ENCODE measurements at regions not wholly inside any gene's neighbourhood (a gene's known extent, or its start where the extent isn't known, plus 50 kb on each side); places are given as distances from the start of the nearest gene placed in this dataset.

- no peak for DNase-seq (ENCODE audit: extremely low spot score in 2 of 2)
- no peak overlapping the region for H3K4me3 ChIP-seq
- no peak overlapping the region for H3K27ac ChIP-seq
- intact Hi-C loops (cut with DNase I): no loop called here
- H3K4me1 ChIP-seq: no peaks in the 10 kb centered on the region
- no peaks in the 10 kb centered on the region for H3K9me3 ChIP-seq
- no peaks in the 10 kb centered on the region for H3K36me3 ChIP-seq
- H3K27me3 ChIP-seq: no peaks in the 10 kb centered on the region
- TF ChIP-seq CTCF (IDR thresholded peaks at IDR 0.05) (no peak), POLR2AphosphoS5 (IDR thresholded peaks at IDR 0.05; ENCODE audit: insufficient read depth in 1 of 2, low read depth in 1 of 2) (peak in 1 of 2 donors; percentile 25), POLR2A (IDR thresholded peaks at IDR 0.05) (no peak)
Measured at GRCh38 chr1:101112051-101112780, 86.6 kb upstream of the DPH5 start.

- Histone ChIP-seq H3K27ac (no peak overlapping the region), H3K9me3 (no peaks in the 10 kb centered on the region), H3K27me3 (no peaks in the 10 kb centered on the region), H3K4me1 (no peaks in the 10 kb centered on the region), H3K36me3 (no peaks in the 10 kb centered on the region), H3K4me3 (no peak overlapping the region)
- TF ChIP-seq POLR2A (IDR thresholded peaks at IDR 0.05) (no peak), CTCF (IDR thresholded peaks at IDR 0.05) (no peak), POLR2AphosphoS5 (IDR thresholded peaks at IDR 0.05; ENCODE audit: insufficient read depth in 1 of 2, low read depth in 1 of 2) (no peak)
- no peak for DNase-seq (ENCODE audit: extremely low spot score in 2 of 2)
- intact Hi-C loops (cut with DNase I): no loop called here
Measured at GRCh38 chr1:101111461-101111860, 85.9 kb upstream of the DPH5 start.

- no peak overlapping the region for H3K4me3 ChIP-seq
- H3K4me1 ChIP-seq: no peaks in the 10 kb centered on the region
- DNase-seq (ENCODE audit: extremely low spot score in 2 of 2): no peak
- H3K27me3 ChIP-seq: no peaks in the 10 kb centered on the region
- H3K36me3 ChIP-seq: no peaks in the 10 kb centered on the region
- no peak overlapping the region for H3K27ac ChIP-seq
- no peaks in the 10 kb centered on the region for H3K9me3 ChIP-seq
- intact Hi-C loops (cut with DNase I): no loop called here
- TF ChIP-seq POLR2A (IDR thresholded peaks at IDR 0.05) (no peak), CTCF (IDR thresholded peaks at IDR 0.05) (no peak), POLR2AphosphoS5 (IDR thresholded peaks at IDR 0.05; ENCODE audit: insufficient read depth in 1 of 2, low read depth in 1 of 2) (no peak)
Measured at GRCh38 chr1:101109791-101110190, 84.2 kb upstream of the DPH5 start.

- Histone ChIP-seq H3K9me3 (no peaks in the 10 kb centered on the region), H3K4me3 (no peak overlapping the region), H3K27me3 (no peaks in the 10 kb centered on the region), H3K36me3 (no peaks in the 10 kb centered on the region), H3K27ac (no peak overlapping the region), H3K4me1 (no peaks in the 10 kb centered on the region)
- no peak for DNase-seq (ENCODE audit: extremely low spot score in 2 of 2)
- intact Hi-C loops (cut with DNase I): no loop called here
- TF ChIP-seq POLR2AphosphoS5 (IDR thresholded peaks at IDR 0.05; ENCODE audit: insufficient read depth in 1 of 2, low read depth in 1 of 2): no peak
- no peak for TF ChIP-seq POLR2A (IDR thresholded peaks at IDR 0.05)
- no peak for TF ChIP-seq CTCF (IDR thresholded peaks at IDR 0.05)
Measured at GRCh38 chr1:101108111-101108500, 82.5 kb upstream of the DPH5 start.

- H3K27me3 ChIP-seq: no peaks in the 10 kb centered on the region
- TF ChIP-seq CTCF (IDR thresholded peaks at IDR 0.05): no peak
- TF ChIP-seq POLR2A (IDR thresholded peaks at IDR 0.05): no peak
- TF ChIP-seq POLR2AphosphoS5 (IDR thresholded peaks at IDR 0.05; ENCODE audit: insufficient read depth in 1 of 2, low read depth in 1 of 2): no peak
- DNase-seq (ENCODE audit: extremely low spot score in 2 of 2): no peak
- H3K27ac ChIP-seq: no peak overlapping the region
- no peak overlapping the region for H3K4me3 ChIP-seq
- no peaks in the 10 kb centered on the region for H3K4me1 ChIP-seq
- H3K36me3 ChIP-seq: no peaks in the 10 kb centered on the region
- H3K9me3 ChIP-seq: no peaks in the 10 kb centered on the region
- intact Hi-C loops (cut with DNase I): no loop called here
Measured at GRCh38 chr1:101107496-101108110, 82.0 kb upstream of the DPH5 start.

Measured in vagina (tissue), 2 donors.